Smooth muscle cell (in vitro differentiated cells): ENCODE measurements at regions not wholly inside any gene's neighbourhood (a gene's known extent, or its start where the extent isn't known, plus 50 kb on each side); places are given as distances from the start of the nearest gene placed in this dataset.

ENCODE experiments used
- DNase-seq: peaks from one replicate; lab custom pipeline; 2025; ENCODE audit not compliant: unreplicated experiment; lab: John Stamatoyannopoulos, UW
- H2AFZ ChIP-seq: fragments of 200-600 bp; sonication (generic); 2 replicates; pipeline ENCODE4 v1.6.0; 2016; ENCODE audit warnings: antibody characterized with exemption, low read depth, mild to moderate bottlenecking
- H3F3A ChIP-seq: fragments of 200-600 bp; sonication (generic); 2 replicates; pipeline ENCODE4 v1.6.0; 2017; ENCODE audit warnings: antibody characterized with exemption, low read depth
- H3K27ac ChIP-seq: fragments of 200-600 bp; sonication (generic); 2 replicates; pipeline ENCODE4 v1.5.1; 2016; ENCODE audit warnings: low read depth, mild to moderate bottlenecking
- H3K27me3 ChIP-seq: fragments of 200-600 bp; sonication (generic); 2 replicates; pipeline ENCODE4 v1.6.1; 2016; ENCODE audit warnings: low read depth, mild to moderate bottlenecking
- H3K36me3 ChIP-seq: fragments of 200-600 bp; sonication (generic); 2 replicates; pipeline ENCODE4 v1.5.1; 2016; ENCODE audit warnings: low read depth
- H3K4me1 ChIP-seq: fragments of 200-600 bp; sonication (generic); 2 replicates; pipeline ENCODE4 v1.5.1; 2016; ENCODE audit warnings: low read depth
- H3K4me2 ChIP-seq: fragments of 200-600 bp; sonication (generic); 2 replicates; pipeline ENCODE4 v1.6.0; 2016; ENCODE audit warnings: mild to moderate bottlenecking
- H3K4me3 ChIP-seq: fragments of 200-600 bp; sonication (generic); 2 replicates; pipeline ENCODE4 v1.5.1; 2016; ENCODE audit warnings: mild to moderate bottlenecking
- H3K79me2 ChIP-seq: fragments of 200-600 bp; sonication (generic); 2 replicates; pipeline ENCODE4 v1.6.0; 2016; ENCODE audit warnings: low read depth, mild to moderate bottlenecking
- H3K9ac ChIP-seq: fragments of 200-600 bp; sonication (generic); 2 replicates; pipeline ENCODE4 v1.6.0; 2016; ENCODE audit warnings: low read depth
- H3K9me3 ChIP-seq: fragments of 200-600 bp; sonication (generic); replicated peaks from 2 replicates; pipeline ENCODE4 v1.5.1; 2016; ENCODE audit warnings: low read depth
- H4K20me1 ChIP-seq: fragments of 200-600 bp; sonication (generic); 2 replicates; pipeline ENCODE4 v1.6.0; 2016; ENCODE audit warnings: low read depth
- CTCF ChIP-seq: fragments of 200-600 bp; sonication (generic); IDR thresholded peaks from 2 replicates; pipeline ENCODE4 v1.5.1; 2017; ENCODE audit warnings: borderline replicate concordance, mild to moderate bottlenecking, antibody characterized with exemption; ENCODE audit not compliant: insufficient read depth, poor library complexity, severe bottlenecking
- WGBS: methylation state at CpG from one replicate; pipeline ENCODE4 v1.1.7; 2016; ENCODE audit warnings: low lambda C conversion rate; 5-methylcytosine and 5-hydroxymethylcytosine counted together

DNA sequence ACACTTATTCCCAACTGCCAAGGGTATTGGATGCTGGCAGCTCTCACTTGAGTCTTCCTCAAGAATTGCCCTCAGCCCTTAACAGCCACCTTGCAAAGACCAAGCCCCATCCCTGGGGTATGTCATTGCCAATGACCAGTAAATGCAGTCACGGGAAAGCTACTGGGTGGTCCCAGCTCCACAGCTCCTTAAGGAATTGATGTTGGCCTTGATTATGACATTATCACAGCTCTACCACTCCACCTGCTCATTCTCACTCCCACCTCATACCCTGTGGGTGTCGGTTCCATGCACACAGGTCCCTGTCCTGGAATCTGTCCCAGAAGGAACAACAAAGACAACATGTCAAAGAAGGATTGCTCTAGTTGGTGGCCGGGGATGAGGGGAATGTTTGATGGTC is 60.5 kb upstream of the GJB5 start:
- Histone ChIP-seq H3K36me3 (no peaks in the 10 kb centered on the region), H3K27ac (no peak overlapping the region), H3K4me3 (no peak overlapping the region), H3K9ac (no peak overlapping the region), H3F3A (no peaks in the 10 kb centered on the region), H3K4me1 (no peaks in the 10 kb centered on the region), H3K27me3 (peaks cover 10% of the 10 kb centered on the region), H3K4me2 (no peak overlapping the region), H3K9me3 (no peaks in the 10 kb centered on the region), H4K20me1 (no peaks in the 10 kb centered on the region), H2AFZ (no peak overlapping the region), H3K79me2 (no peaks in the 10 kb centered on the region)
- DNase-seq: no peak
- no peak for TF ChIP-seq CTCF
- 83% methylated on average over 3 of the region's 3 CpGs for WGBS

GRCh38 chr1:34695580-34695979 is 59.3 kb upstream of the GJB5 start:
- no peaks in the 10 kb centered on the region for H3K79me2 ChIP-seq
- no peaks in the 10 kb centered on the region for H3K36me3 ChIP-seq
- no peaks in the 10 kb centered on the region for H3F3A ChIP-seq
- TF ChIP-seq CTCF: no peak
- H3K4me1 ChIP-seq: no peaks in the 10 kb centered on the region
- no peak for DNase-seq
- WGBS: 91% methylated on average over 7 of the region's 7 CpGs
- no peak overlapping the region for H3K27ac ChIP-seq
- H4K20me1 ChIP-seq: no peaks in the 10 kb centered on the region
- H3K4me2 ChIP-seq: no peak overlapping the region
- H3K4me3 ChIP-seq: no peak overlapping the region
- no peaks in the 10 kb centered on the region for H3K9me3 ChIP-seq
- no peak overlapping the region for H2AFZ ChIP-seq
- peaks cover 6% of the 10 kb centered on the region for H3K27me3 ChIP-seq
- H3K9ac ChIP-seq: no peak overlapping the region

- no peaks in the 10 kb centered on the region for H3K4me1 ChIP-seq
- H3K27me3 ChIP-seq: peaks cover 6% of the 10 kb centered on the region
- no peaks in the 10 kb centered on the region for H3K36me3 ChIP-seq
- H3K4me2 ChIP-seq: no peak overlapping the region
- 89% methylated on average over 2 of the region's 2 CpGs for WGBS
- H3K79me2 ChIP-seq: no peaks in the 10 kb centered on the region
- no peak overlapping the region for H3K4me3 ChIP-seq
- H3F3A ChIP-seq: no peaks in the 10 kb centered on the region
- no peak overlapping the region for H3K27ac ChIP-seq
- no peak overlapping the region for H2AFZ ChIP-seq
- no peaks in the 10 kb centered on the region for H3K9me3 ChIP-seq
- DNase-seq: no peak
- H3K9ac ChIP-seq: no peak overlapping the region
- no peaks in the 10 kb centered on the region for H4K20me1 ChIP-seq
- TF ChIP-seq CTCF: no peak
Observed at GRCh38 chr1:34696230-34696629, 58.6 kb upstream of the GJB5 start.

- no peak overlapping the region for H3K27ac ChIP-seq
- no peak for DNase-seq
- no peaks in the 10 kb centered on the region for H3K9me3 ChIP-seq
- no peaks in the 10 kb centered on the region for H3K4me1 ChIP-seq
- TF ChIP-seq CTCF: no peak
- H3F3A ChIP-seq: no peaks in the 10 kb centered on the region
- H2AFZ ChIP-seq: no peak overlapping the region
- H3K4me3 ChIP-seq: no peak overlapping the region
- H3K27me3 ChIP-seq: peaks cover 6% of the 10 kb centered on the region
- no peaks in the 10 kb centered on the region for H4K20me1 ChIP-seq
- H3K4me2 ChIP-seq: no peak overlapping the region
- WGBS: 73% methylated on average over 5 of the region's 5 CpGs
- H3K79me2 ChIP-seq: no peaks in the 10 kb centered on the region
- H3K9ac ChIP-seq: no peak overlapping the region
- H3K36me3 ChIP-seq: no peaks in the 10 kb centered on the region
Observed at GRCh38 chr1:34696981-34697380, 57.9 kb upstream of the GJB5 start.
